Erythroblast (primary cell): ENCODE measurements at regions not wholly inside any gene's neighbourhood (a gene's known extent, or its start where the extent isn't known, plus 50 kb on each side); places are given as distances from the start of the nearest gene placed in this dataset.

Experiments
- GATA1 ChIP-seq: IDR thresholded peaks from 2 replicates; pipeline ENCODE4 v1.6.1; 2011; ENCODE audit warnings: low read depth, mild to moderate bottlenecking, control low read depth, low read length, moderate library complexity
- POLR2A ChIP-seq: IDR thresholded peaks from 2 replicates; pipeline ENCODE4 v1.6.1; 2011; ENCODE audit warnings: mild to moderate bottlenecking, low read length

DNA sequence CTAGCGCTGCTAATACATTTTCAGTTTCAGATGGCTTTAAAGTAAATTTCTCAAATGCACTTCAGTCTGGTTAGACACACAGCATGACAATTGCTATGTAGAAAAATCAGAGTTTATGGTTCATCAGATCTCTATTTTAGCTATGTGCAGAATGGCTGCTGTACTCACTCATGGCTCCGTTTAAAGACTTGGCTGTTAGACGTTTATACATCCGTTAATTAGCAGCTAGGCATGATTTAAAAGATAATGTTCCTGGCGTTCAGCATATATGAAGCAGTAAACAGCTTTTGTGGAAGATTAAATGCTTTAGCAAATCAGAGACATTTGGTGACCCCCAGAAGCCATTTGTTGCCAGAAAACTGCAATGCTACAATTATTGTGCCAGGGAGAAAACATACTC is 350.0 kb upstream of the MANEA start:
- TF ChIP-seq GATA1 (no peak), POLR2A (no peak)
